WI38 (cell line): ENCODE measurements at regions not wholly inside any gene's neighbourhood (a gene's known extent, or its start where the extent isn't known, plus 50 kb on each side); places are given as distances from the start of the nearest gene placed in this dataset.

Source experiments
- H3K4me3 ChIP-seq: 2 replicates; pipeline ENCODE4 v1.5.1; 2011; ENCODE audit warnings: low read depth, mild to moderate bottlenecking, control low read depth, low read length
- CTCF ChIP-seq: IDR thresholded peaks from 2 replicates; pipeline ENCODE4 v1.5.1; 2012; ENCODE audit warnings: low read depth, mild to moderate bottlenecking, control low read depth, low read length

DNA sequence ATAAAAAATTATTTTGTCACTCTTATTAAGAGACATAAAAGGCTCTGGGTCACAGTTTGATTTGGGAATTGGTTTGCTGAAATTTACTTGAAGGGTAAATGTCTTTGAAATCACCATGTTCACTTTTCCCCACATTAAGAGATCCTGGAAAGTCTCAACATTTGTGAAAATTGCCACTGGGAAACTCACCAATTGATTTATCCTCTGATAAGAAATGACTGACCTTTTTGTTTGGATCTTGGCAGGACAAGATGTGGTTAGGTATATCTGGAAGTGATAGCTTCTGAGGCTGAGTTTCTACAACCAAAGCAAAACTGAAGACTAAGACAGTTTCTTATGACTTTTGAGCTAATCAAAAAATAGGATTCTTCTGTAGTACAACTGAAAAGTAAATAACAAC is 107.1 kb upstream of the TMEM106B start:
- no peak overlapping the region for H3K4me3 ChIP-seq
- no peak for TF ChIP-seq CTCF

- no peak for TF ChIP-seq CTCF
- no peak overlapping the region for H3K4me3 ChIP-seq
These were observed 103.7 kb upstream of the TMEM106B start for GRCh38 chr7:12107381-12107780.

DNA sequence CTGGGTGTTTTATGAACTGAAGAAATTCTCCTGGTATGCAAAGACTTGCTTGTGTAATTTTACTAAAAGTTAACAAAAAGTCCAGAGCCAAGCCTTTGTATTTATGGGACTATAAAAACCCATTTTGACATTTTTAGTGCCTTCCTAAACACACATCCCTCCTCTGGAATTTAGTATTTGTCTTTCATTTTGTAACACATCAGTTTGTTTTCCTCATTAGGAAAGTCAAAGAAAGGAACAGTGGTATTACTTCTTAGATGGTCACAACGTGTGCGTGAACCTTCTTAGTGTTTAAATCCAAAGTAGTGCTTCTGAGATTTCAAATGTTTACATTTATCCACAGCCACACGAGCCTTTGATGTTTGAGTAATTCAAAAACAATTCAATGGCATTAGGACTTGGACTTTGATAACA is 103.2 kb upstream of the TMEM106B start:
- H3K4me3 ChIP-seq = 0 out of 2 replicates have a peak overlapping the region, but pooled peaks have one; percentile 10
- TF ChIP-seq CTCF = no peak

DNA sequence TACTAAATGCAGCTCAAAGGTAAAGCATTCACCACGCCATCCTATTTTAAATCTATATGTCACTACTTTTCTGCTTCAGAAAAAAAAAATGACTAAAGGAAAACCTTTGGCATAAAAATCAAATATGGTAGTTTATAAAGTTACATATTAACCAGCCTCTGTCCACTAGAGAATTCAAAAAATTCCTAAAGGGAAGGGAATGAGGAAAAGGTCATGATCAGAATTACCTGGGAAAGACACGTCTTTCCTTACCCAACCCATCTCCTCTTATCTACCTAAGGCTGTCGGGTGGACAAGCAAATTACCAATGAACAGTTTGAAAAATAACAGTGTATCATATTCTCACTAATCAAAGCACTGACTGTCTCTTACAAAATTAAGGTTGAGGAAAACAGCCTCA is 100.7 kb upstream of the TMEM106B start:
- no peak for TF ChIP-seq CTCF
- H3K4me3 ChIP-seq = no peak overlapping the region

DNA sequence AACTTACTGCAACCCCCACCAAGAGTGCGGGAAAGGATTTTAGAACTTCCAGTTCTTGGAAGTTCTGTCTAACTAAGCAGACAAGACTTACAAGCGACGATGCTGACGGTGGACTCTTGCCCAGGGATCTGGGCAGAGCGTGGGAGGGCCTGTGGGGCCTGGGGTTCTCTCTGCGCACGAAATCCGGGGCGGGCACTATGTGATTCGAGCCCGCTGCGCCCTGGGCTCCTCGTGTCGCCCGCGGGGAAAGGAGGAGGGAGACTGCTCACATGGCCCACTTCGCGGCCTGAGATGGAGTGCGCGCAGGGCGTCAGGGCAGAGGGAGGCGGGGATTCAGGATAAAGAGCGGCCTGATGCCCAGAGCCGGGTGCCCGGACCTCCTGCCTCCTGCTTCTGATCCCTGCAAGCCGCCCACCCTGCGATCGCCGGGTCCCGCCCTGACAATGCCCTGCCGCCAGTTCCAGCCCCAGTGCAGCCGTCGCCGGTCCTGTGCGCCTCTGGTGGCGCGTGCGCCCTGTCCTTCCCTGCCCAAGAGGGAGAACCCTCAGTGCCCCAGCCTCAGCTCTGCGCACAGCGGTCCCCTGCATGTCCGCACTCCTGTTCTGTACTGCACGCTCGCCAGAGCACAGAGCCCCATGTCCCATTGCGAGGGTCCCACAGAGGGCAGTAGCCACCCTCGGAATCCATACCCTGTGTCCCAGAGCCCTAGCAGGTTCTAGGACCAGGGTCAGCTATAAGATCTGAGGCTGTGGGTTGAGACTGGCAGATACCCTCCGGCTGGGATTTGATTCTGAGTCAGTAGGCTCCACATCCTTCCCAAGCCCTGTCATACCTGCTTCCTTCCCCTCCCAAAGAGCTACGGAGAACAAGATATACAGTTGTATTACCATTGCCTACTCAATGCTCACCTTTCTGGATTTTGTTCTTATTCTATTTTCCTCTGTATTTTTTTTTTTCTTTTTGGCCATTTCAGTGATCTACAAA is 99.4 kb upstream of the TMEM106B start:
- TF ChIP-seq CTCF = no peak
- H3K4me3 ChIP-seq = peak overlapping the region; percentile 49

GRCh38 chr7:12117170-12117569 is 93.9 kb upstream of the TMEM106B start:
- no peak overlapping the region for H3K4me3 ChIP-seq
- TF ChIP-seq CTCF = no peak

- TF ChIP-seq CTCF = no peak
- H3K4me3 ChIP-seq = no peak overlapping the region
These were observed 91.3 kb upstream of the TMEM106B start for GRCh38 chr7:12119620-12120303.
